ENCODE measurements at regions not wholly inside any gene's neighbourhood (a gene's known extent, or its start where the extent isn't known, plus 50 kb on each side); places are given as distances from the start of the nearest gene placed in this dataset.
"Not testable (repeated sequence)": the region's sequence is repeated elsewhere in the genome, so short reads cannot be mapped to it uniquely, and the experiment has no call there.

- no peak for DNase-seq (ENCODE audit: low read depth)
Observed at GRCh38 chr3:145681181-145681580, 479.8 kb downstream of the PLOD2 start.

- not testable (repeated sequence) for DNase-seq (ENCODE audit: low read depth)
Observed at GRCh38 chr3:145687978-145688377, 473.0 kb downstream of the PLOD2 start.

GRCh38 chr3:145692751-145693150 is 468.2 kb downstream of the PLOD2 start:
- DNase-seq (ENCODE audit: low read depth), result no peak

- no peak for DNase-seq (ENCODE audit: low read depth)
Observed at GRCh38 chr3:145696011-145696410, 465.0 kb downstream of the PLOD2 start.

GRCh38 chr3:145698250-145698649 is 462.7 kb downstream of the PLOD2 start:
- no peak for DNase-seq (ENCODE audit: low read depth)

- DNase-seq (ENCODE audit: low read depth), result no peak
Observed at GRCh38 chr3:145698749-145699148, 462.2 kb downstream of the PLOD2 start.

- peak; percentile 66 for DNase-seq (ENCODE audit: low read depth)
Observed at GRCh38 chr3:145704020-145704419, 457.0 kb downstream of the PLOD2 start.

- not testable (repeated sequence) for DNase-seq (ENCODE audit: low read depth)
Observed at GRCh38 chr3:145709779-145710178, 451.2 kb downstream of the PLOD2 start.

GRCh38 chr3:145716519-145716918 is 444.5 kb downstream of the PLOD2 start:
- DNase-seq (ENCODE audit: low read depth), result no peak

GRCh38 chr3:145719114-145719513 is 441.9 kb downstream of the PLOD2 start:
- DNase-seq (ENCODE audit: low read depth), result no peak

- DNase-seq (ENCODE audit: low read depth), result no peak
Observed at GRCh38 chr3:145721273-145721805, 439.6 kb downstream of the PLOD2 start.

GRCh38 chr3:145721815-145722214 is 439.2 kb downstream of the PLOD2 start:
- DNase-seq (ENCODE audit: low read depth), result no peak

- DNase-seq (ENCODE audit: low read depth), result no peak
Observed at GRCh38 chr3:145727476-145727875, 433.5 kb downstream of the PLOD2 start.

- DNase-seq (ENCODE audit: low read depth), result no peak
Observed at GRCh38 chr3:145735631-145736030, 425.4 kb downstream of the PLOD2 start.

- no peak for DNase-seq (ENCODE audit: low read depth)
Observed at GRCh38 chr3:145737952-145738351, 423.0 kb downstream of the PLOD2 start.

GRCh38 chr3:145739926-145740325 is 421.1 kb downstream of the PLOD2 start:
- DNase-seq (ENCODE audit: low read depth), result peak; percentile 53

- DNase-seq (ENCODE audit: low read depth), result no peak
Observed at GRCh38 chr3:145750657-145751056, 410.3 kb downstream of the PLOD2 start.

- no peak for DNase-seq (ENCODE audit: low read depth)
Observed at GRCh38 chr3:145752576-145752975, 408.4 kb downstream of the PLOD2 start.

- no peak for DNase-seq (ENCODE audit: low read depth)
Observed at GRCh38 chr3:145754605-145755289, 406.2 kb downstream of the PLOD2 start.

GRCh38 chr3:145760036-145760435 is 400.9 kb downstream of the PLOD2 start:
- no peak for DNase-seq (ENCODE audit: low read depth)

- no peak for DNase-seq (ENCODE audit: low read depth)
Observed at GRCh38 chr3:145767909-145768308, 393.1 kb downstream of the PLOD2 start.

- DNase-seq (ENCODE audit: low read depth), result peak; percentile 73
Observed at GRCh38 chr3:145776782-145777408, 384.1 kb downstream of the PLOD2 start.

- DNase-seq (ENCODE audit: low read depth), result no peak
Observed at GRCh38 chr3:145780301-145780700, 380.7 kb downstream of the PLOD2 start.
